Ramos (cell line): ENCODE measurements at regions not wholly inside any gene's neighbourhood (a gene's known extent, or its start where the extent isn't known, plus 50 kb on each side); places are given as distances from the start of the nearest gene placed in this dataset.

Source experiments
- in situ Hi-C: fragments of 300-500 bp; cut with MboI; formaldehyde crosslinking; loops from one replicate; pipeline ENCODE4 v1.14.3; 2022; ENCODE audit warnings: low sequenced_read_pairs; ENCODE audit not compliant: unreplicated experiment

- in situ Hi-C loops: no loop called here
These were observed 167.8 kb downstream of the DLEU7 start for GRCh38 chr13:50675651-50676050.

- in situ Hi-C loops: no loop called here
These were observed 166.9 kb downstream of the DLEU7 start for GRCh38 chr13:50676602-50677001.

DNA sequence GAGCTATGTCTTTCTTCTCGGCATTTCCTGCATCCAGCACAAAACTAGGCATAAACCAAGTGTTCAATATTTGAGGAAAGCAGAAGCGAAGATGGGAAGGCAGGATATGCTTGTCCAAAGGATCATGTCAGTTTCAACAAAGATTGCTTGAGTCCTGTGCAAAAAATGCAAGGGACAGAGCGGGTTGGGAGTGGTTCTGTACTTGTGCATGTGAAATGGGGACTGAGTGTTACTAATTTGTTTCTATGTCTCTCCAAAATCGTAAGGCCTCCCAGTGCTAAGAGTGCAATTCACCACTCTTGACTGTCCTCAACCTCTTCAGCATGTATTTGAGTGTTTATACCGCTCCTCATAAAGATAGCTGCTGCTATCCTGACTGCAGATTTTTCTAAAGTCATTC, 166.2 kb downstream of the DLEU7 start:
- in situ Hi-C loops: no loop called here

DNA sequence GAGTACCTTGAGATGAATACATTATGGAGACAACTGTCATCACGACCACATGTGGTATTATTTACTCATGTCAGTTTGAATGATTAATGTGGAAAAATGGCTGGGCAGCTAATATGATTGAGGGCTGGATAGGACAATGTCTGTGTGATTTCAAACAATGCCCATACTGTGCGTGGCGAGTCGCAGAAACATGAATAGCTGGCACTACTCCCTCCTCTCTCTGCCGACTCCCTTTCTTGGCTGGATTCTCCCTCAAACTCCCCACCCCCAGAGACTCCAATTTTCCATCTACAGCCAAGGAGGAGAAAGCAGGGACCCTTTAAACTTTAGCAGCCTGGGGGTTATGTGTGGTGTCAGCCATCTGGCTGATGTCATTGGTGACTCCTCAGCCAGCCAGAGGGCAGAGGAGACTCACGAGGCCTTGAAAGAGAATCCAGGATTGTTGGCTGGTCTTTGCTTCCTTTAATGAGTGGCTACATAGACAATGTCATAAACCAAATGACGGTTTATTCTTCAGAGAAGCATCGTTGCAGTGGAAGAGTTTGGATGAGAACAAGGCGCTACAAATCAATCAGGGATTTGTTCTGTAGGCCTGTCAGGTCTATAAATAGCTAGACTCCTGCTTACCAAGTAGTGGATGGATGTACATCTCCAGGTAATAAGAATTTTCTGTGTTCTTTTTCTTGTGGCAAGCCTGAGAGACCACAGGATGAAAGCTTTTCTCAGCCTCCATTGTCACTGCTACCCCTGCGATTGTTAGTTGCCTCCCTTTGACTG, 165.6 kb downstream of the DLEU7 start:
- in situ Hi-C loops: no loop called here

DNA sequence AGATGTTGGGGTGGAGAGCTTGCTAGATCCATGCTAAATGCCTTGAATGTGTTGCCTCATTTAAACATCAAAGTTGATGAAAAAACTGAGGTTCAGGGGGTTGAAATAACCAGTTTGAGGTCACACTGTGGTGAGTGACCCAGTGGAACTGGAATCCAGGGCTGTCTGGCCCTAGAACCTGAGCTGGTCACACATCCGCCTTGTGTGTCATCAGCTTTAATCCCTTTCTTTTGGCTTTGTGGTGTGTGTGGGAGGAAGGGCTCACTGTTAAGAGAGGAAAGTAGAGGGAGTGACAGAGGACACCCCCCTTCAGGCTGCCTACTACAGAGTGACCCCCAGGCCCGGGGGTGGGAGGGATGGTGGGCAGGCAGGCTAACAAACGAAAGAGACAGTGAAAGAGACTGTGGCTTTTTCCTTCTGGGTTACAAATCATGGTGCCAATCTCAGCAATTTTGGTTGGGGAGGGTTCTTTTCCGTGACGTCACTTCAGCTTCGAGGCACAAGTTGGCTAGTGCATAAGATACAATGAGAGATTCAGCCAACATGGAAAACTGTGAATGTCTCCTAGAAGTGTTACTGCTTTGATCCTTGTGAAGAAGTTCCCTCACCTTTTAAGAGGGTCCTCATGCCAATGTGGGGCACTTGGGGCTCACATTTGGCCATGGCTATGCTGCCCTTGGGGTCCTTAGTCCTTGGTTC, 164.9 kb downstream of the DLEU7 start:
- in situ Hi-C loops: no loop called here

GRCh38 chr13:50679321-50679720, 164.2 kb downstream of the DLEU7 start:
- in situ Hi-C loops: no loop called here

DNA sequence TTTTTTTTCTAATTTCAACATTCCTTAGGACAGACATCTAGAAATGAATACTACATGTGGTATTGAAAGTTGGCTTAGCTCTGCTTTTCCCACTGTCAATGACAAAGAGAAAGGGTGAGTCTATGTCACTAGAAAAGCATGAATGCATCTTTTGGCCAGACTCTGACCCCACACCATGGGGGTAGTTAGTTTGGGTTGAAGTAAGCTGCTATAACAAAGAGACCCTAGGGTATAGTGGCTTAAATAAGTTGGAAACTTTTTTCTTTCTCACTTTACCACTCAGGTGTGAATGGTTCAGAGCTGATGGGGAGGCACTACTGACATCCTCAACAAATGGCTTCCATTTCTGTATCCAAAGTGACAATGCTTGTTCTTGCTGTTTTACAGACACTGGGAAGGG, 161.5 kb downstream of the DLEU7 start:
- in situ Hi-C loops: no loop called here

DNA sequence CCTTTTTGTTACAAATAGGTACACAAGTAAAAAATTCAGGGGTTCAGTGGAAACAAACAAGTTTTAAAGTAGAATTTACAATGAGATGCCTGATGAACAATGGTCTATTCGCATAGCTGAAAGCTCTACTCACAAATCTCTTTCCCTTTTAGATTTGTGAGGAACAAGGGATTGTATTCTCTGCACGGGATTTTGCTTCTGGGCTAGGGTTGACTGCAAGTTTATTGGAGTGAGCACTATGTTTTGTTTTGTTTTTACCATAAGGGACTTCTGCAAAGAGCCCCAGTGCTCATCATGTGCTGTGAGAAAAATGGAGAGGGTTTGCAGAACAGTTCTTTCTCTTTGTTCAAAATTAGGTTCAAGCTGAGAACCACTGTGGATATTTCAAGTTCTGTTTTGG, 160.5 kb downstream of the DLEU7 start:
- in situ Hi-C loops: no loop called here

DNA sequence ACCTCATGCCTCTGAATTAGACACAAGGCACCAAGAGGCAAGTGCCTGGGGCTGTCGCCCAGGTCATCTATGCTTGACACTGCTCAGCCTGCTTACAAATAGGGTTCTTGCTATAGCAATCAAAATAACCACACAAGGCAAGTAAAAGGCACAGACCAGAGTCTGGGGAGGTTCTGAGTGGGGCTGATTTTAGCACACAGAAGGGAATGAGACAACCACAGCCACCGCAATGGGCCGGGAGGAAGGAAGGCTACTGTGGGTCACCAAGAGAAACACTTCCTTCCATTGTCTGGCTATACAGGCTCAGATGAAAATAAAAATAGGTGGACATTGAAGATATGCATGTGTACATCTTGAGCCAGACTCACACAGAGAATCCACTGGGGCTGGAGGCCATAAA, 159.1 kb downstream of the DLEU7 start:
- in situ Hi-C loops: no loop called here

DNA sequence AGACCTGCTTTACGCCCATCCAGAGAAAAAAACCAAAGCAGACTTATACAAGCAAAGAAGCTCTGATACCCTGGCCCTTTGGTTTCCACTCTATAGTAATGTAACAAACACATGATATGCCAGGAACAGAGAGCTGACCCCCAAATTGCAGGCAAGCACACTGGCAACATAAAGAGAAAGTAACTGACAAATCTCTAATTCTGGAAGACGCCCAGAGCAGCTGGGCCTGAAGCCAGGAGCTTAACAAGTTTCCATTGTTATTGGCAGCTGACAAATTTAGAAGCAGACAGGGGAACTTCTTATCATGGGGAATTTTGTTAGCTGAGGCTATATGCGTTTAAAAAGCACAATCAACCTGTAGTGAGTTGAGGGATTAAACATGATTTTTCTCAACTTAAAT, 158.0 kb downstream of the DLEU7 start:
- in situ Hi-C loops: no loop called here

- in situ Hi-C loops: no loop called here
These were observed 157.5 kb downstream of the DLEU7 start for GRCh38 chr13:50685956-50686355.

GRCh38 chr13:50686551-50686950, 156.9 kb downstream of the DLEU7 start:
- in situ Hi-C loops: no loop called here

DNA sequence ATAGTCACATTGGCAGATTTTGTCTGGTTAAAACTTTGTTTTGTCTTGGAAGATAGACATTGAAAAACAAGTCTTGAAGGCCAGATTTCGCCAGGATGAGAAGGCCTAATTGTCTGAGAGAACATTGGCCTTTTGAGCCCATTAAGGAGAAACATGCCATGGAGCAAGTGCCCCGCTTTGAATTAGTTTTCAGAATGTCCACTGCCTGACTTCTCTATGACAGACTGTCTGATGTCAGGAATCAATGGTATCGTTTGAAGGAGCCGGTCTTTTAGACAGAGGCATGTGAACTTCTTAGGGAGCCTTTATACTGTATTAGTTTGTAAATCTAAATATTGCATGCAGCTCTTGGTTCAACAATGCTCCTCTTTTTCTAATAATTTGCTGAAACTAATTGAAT, 155.9 kb downstream of the DLEU7 start:
- in situ Hi-C loops: no loop called here

DNA sequence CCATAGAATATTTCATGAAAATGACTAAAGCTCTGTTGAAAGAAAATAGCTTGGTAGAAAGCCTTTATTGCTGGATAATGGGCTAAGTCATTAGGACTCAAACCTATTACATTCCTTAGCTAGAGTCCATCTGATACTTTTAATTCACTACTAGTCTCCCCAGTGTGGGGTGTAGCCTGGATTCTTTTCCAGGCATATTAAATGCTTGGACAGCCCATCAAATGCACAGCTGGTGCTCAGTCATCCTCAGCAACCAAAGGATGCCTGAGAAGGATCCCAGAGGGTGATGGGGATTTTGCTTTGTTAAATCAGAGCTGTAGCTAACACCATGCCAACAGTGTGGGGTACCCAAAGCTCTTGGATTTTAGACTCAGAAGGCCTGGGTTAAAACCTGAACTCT, 153.5 kb downstream of the DLEU7 start:
- in situ Hi-C loops: no loop called here

- in situ Hi-C loops: no loop called here
These were observed 152.3 kb downstream of the DLEU7 start for GRCh38 chr13:50691176-50691680.

- in situ Hi-C loops: no loop called here
These were observed 151.7 kb downstream of the DLEU7 start for GRCh38 chr13:50691681-50692263.

GRCh38 chr13:50692396-50692915, 151.0 kb downstream of the DLEU7 start:
- in situ Hi-C loops: no loop called here

- in situ Hi-C loops: no loop called here
These were observed 149.8 kb downstream of the DLEU7 start for GRCh38 chr13:50693727-50694126.

GRCh38 chr13:50697746-50698539, 145.5 kb downstream of the DLEU7 start:
- in situ Hi-C loops: no loop called here
